ENCODE measurements at regions not wholly inside any gene's neighbourhood (a gene's known extent, or its start where the extent isn't known, plus 50 kb on each side); places are given as distances from the start of the nearest gene placed in this dataset.

GRCh38 chr10:111967116-111967515 is 216.4 kb downstream of the GPAM start:
- Histone ChIP-seq H3K9ac (ENCODE audit: low read depth, low read length, poor library complexity, severe bottlenecking) (no peak overlapping the region), H3K4me2 (ENCODE audit: low read depth, low read length, poor library complexity, severe bottlenecking) (no peak overlapping the region), H3F3A (ENCODE audit: low read depth) (no peaks in the 10 kb centered on the region), H3K9me3 (ENCODE audit: insufficient read depth, low read depth, low read length) (no peaks in the 10 kb centered on the region), H3K9me2 (replicated peaks; ENCODE audit: low read depth, low read length) (no peaks in the 10 kb centered on the region), H3K4me3 (ENCODE audit: low read length, poor library complexity, severe bottlenecking) (no peak overlapping the region), H3K4me1 (ENCODE audit: insufficient read depth, low read length, poor library complexity, severe bottlenecking) (no peaks in the 10 kb centered on the region), H2AFZ (ENCODE audit: low read length) (no peak overlapping the region), H4K20me1 (ENCODE audit: insufficient read depth, low read length, poor library complexity, severe bottlenecking) (no peaks in the 10 kb centered on the region), H3K36me3 (ENCODE audit: insufficient read depth, low read length) (no peaks in the 10 kb centered on the region), H3K79me2 (ENCODE audit: insufficient read depth, low read length) (no peaks in the 10 kb centered on the region), H3K27me3 (ENCODE audit: insufficient read depth, low read length, poor library complexity, severe bottlenecking) (no peaks in the 10 kb centered on the region)
- no peak for TF ChIP-seq CTCF (conservative IDR thresholded peaks at IDR 0.05; ENCODE audit: low read length)
- TF ChIP-seq EZH2phosphoT487 (IDR thresholded peaks at IDR 0.05; ENCODE audit: borderline replicate concordance): no peak

GRCh38 chr10:111967547-111967946 is 216.0 kb downstream of the GPAM start:
- no peaks in the 10 kb centered on the region for H3F3A ChIP-seq (ENCODE audit: low read depth)
- H3K4me1 ChIP-seq (ENCODE audit: insufficient read depth, low read length, poor library complexity, severe bottlenecking): no peaks in the 10 kb centered on the region
- H3K79me2 ChIP-seq (ENCODE audit: insufficient read depth, low read length): no peaks in the 10 kb centered on the region
- no peak overlapping the region for H3K4me3 ChIP-seq (ENCODE audit: low read length, poor library complexity, severe bottlenecking)
- H3K9ac ChIP-seq (ENCODE audit: low read depth, low read length, poor library complexity, severe bottlenecking): no peak overlapping the region
- no peak overlapping the region for H3K4me2 ChIP-seq (ENCODE audit: low read depth, low read length, poor library complexity, severe bottlenecking)
- H3K9me2 ChIP-seq (replicated peaks; ENCODE audit: low read depth, low read length): no peaks in the 10 kb centered on the region
- H3K36me3 ChIP-seq (ENCODE audit: insufficient read depth, low read length): no peaks in the 10 kb centered on the region
- H4K20me1 ChIP-seq (ENCODE audit: insufficient read depth, low read length, poor library complexity, severe bottlenecking): no peaks in the 10 kb centered on the region
- no peak overlapping the region for H2AFZ ChIP-seq (ENCODE audit: low read length)
- H3K27me3 ChIP-seq (ENCODE audit: insufficient read depth, low read length, poor library complexity, severe bottlenecking): no peaks in the 10 kb centered on the region
- H3K9me3 ChIP-seq (ENCODE audit: insufficient read depth, low read depth, low read length): no peaks in the 10 kb centered on the region
- TF ChIP-seq CTCF (conservative IDR thresholded peaks at IDR 0.05; ENCODE audit: low read length) (no peak), EZH2phosphoT487 (IDR thresholded peaks at IDR 0.05; ENCODE audit: borderline replicate concordance) (no peak)

GRCh38 chr10:111968647-111969046 is 214.9 kb downstream of the GPAM start:
- Histone ChIP-seq H4K20me1 (ENCODE audit: insufficient read depth, low read length, poor library complexity, severe bottlenecking) (no peaks in the 10 kb centered on the region), H3K9me2 (replicated peaks; ENCODE audit: low read depth, low read length) (no peaks in the 10 kb centered on the region), H3K27me3 (ENCODE audit: insufficient read depth, low read length, poor library complexity, severe bottlenecking) (no peaks in the 10 kb centered on the region), H3K79me2 (ENCODE audit: insufficient read depth, low read length) (no peaks in the 10 kb centered on the region), H3K4me3 (ENCODE audit: low read length, poor library complexity, severe bottlenecking) (no peak overlapping the region), H3K4me1 (ENCODE audit: insufficient read depth, low read length, poor library complexity, severe bottlenecking) (no peaks in the 10 kb centered on the region), H3F3A (ENCODE audit: low read depth) (no peaks in the 10 kb centered on the region), H3K36me3 (ENCODE audit: insufficient read depth, low read length) (no peaks in the 10 kb centered on the region), H3K4me2 (ENCODE audit: low read depth, low read length, poor library complexity, severe bottlenecking) (no peak overlapping the region), H3K9ac (ENCODE audit: low read depth, low read length, poor library complexity, severe bottlenecking) (no peak overlapping the region), H2AFZ (ENCODE audit: low read length) (no peak overlapping the region), H3K9me3 (ENCODE audit: insufficient read depth, low read depth, low read length) (no peaks in the 10 kb centered on the region)
- TF ChIP-seq CTCF (conservative IDR thresholded peaks at IDR 0.05; ENCODE audit: low read length) (no peak), EZH2phosphoT487 (IDR thresholded peaks at IDR 0.05; ENCODE audit: borderline replicate concordance) (no peak)

All from Loucy (cell line).